ENCODE measurements at regions not wholly inside any gene's neighbourhood (a gene's known extent, or its start where the extent isn't known, plus 50 kb on each side); places are given as distances from the start of the nearest gene placed in this dataset.

DNA sequence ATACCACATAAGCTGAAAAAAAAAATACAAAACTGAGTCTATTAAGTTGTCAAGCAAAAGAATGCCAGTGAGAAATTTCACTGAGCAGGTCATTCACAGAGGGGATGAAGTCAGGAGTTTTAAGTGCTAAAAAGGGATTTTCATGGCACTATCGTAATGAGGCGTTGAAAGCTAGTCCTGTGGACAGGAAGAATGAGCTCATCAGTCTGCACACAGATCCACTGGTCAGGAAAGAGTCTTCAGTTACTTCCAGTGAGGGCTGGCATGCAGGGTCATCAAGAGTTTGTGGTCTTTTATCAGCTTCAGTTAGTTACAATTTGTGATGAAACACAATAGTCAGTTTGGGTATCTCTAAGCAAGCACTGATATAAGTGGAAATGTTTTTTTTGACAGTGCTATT lies 88.1 kb upstream of the WSCD2 start:
- TF ChIP-seq CTCF (IDR thresholded peaks at IDR 0.05), result no peak
- TF ChIP-seq EZH2 (IDR thresholded peaks at IDR 0.05; ENCODE audit: borderline replicate concordance, insufficient read depth, low read depth, low read length, poor library complexity, severe bottlenecking), result no peak
